ENCODE measurements at regions not wholly inside any gene's neighbourhood (a gene's known extent, or its start where the extent isn't known, plus 50 kb on each side); places are given as distances from the start of the nearest gene placed in this dataset.

DNA sequence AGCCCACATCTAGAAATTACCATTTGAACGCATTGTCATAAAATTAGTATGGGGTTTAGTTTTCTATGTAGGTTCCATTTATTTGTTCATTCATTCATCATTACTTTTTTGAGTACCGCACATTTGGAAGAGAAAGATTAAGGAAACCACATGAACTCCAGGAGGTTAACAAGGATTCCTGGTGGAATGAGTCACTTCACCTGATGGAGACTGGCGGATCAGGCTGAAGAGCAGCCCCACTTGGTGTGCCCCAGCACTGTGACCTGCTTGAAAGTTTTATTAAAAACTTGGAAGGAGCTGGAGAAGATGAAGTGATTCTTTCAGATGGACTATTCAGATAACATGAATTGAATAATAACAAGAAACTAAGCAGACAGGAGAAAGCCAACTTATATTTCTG, 293.6 kb upstream of the CDH11 start:
- no peak for TF ChIP-seq POLR2AphosphoS5 (IDR thresholded peaks at IDR 0.05; ENCODE audit: low read depth, low read length)
- TF ChIP-seq POU2F2 (IDR thresholded peaks at IDR 0.05; ENCODE audit: low read depth, low read length) = no peak
- no peak for TF ChIP-seq POLR2A (IDR thresholded peaks at IDR 0.05; ENCODE audit: low read depth, low read length)
- no peak for TF ChIP-seq SPI1 (IDR thresholded peaks at IDR 0.05; ENCODE audit: low read depth, low read length)
